ENCODE measurements at regions not wholly inside any gene's neighbourhood (a gene's known extent, or its start where the extent isn't known, plus 50 kb on each side); places are given as distances from the start of the nearest gene placed in this dataset.

GRCh38 chr2:19541884-19542283, 183.5 kb upstream of the OSR1 start:
- TF ChIP-seq EP300 (IDR thresholded peaks at IDR 0.05; ENCODE audit: low read depth in 2 of 2, low read length in 2 of 2) (no peak), EP300 (CRISPR knock-in tag; IDR thresholded peaks at IDR 0.05; ENCODE audit: borderline replicate concordance) (no peak), REPIN1 (CRISPR knock-in tag; IDR thresholded peaks at IDR 0.05; ENCODE audit: borderline replicate concordance, low read depth) (no peak), ZNF256 (CRISPR knock-in tag; conservative IDR thresholded peaks at IDR 0.05) (no peak), ZNF546 (CRISPR knock-in tag; conservative IDR thresholded peaks at IDR 0.05) (no peak), ZNF24 (IDR thresholded peaks at IDR 0.05) (no peak), ATF3 (CRISPR knock-in tag; IDR thresholded peaks at IDR 0.05) (no peak), ESRRA (CRISPR knock-in tag; IDR thresholded peaks at IDR 0.05; ENCODE audit: low read depth) (no peak), NFE2L1 (CRISPR knock-in tag; IDR thresholded peaks at IDR 0.05; ENCODE audit: borderline replicate concordance) (no peak), DNMT3B (CRISPR knock-in tag; conservative IDR thresholded peaks at IDR 0.05) (no peak), E2F1 (CRISPR knock-in tag; IDR thresholded peaks at IDR 0.05) (no peak), ZNF274 (CRISPR knock-in tag; IDR thresholded peaks at IDR 0.05) (no peak)
- TF ChIP-seq, protein P1, sequence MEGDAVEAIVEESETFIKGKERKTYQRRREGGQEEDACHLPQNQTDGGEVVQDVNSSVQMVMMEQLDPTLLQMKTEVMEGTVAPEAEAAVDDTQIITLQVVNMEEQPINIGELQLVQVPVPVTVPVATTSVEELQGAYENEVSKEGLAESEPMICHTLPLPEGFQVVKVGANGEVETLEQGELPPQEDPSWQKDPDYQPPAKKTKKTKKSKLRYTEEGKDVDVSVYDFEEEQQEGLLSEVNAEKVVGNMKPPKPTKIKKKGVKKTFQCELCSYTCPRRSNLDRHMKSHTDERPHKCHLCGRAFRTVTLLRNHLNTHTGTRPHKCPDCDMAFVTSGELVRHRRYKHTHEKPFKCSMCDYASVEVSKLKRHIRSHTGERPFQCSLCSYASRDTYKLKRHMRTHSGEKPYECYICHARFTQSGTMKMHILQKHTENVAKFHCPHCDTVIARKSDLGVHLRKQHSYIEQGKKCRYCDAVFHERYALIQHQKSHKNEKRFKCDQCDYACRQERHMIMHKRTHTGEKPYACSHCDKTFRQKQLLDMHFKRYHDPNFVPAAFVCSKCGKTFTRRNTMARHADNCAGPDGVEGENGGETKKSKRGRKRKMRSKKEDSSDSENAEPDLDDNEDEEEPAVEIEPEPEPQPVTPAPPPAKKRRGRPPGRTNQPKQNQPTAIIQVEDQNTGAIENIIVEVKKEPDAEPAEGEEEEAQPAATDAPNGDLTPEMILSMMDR (CRISPR knock-in tag; IDR thresholded peaks at IDR 0.05) = no peak
- TF ChIP-seq, protein P2, sequence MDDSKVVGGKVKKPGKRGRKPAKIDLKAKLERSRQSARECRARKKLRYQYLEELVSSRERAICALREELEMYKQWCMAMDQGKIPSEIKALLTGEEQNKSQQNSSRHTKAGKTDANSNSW (CRISPR knock-in tag; IDR thresholded peaks at IDR 0.05; ENCODE audit: borderline replicate concordance) = no peak
- TF ChIP-seq, protein P3, sequence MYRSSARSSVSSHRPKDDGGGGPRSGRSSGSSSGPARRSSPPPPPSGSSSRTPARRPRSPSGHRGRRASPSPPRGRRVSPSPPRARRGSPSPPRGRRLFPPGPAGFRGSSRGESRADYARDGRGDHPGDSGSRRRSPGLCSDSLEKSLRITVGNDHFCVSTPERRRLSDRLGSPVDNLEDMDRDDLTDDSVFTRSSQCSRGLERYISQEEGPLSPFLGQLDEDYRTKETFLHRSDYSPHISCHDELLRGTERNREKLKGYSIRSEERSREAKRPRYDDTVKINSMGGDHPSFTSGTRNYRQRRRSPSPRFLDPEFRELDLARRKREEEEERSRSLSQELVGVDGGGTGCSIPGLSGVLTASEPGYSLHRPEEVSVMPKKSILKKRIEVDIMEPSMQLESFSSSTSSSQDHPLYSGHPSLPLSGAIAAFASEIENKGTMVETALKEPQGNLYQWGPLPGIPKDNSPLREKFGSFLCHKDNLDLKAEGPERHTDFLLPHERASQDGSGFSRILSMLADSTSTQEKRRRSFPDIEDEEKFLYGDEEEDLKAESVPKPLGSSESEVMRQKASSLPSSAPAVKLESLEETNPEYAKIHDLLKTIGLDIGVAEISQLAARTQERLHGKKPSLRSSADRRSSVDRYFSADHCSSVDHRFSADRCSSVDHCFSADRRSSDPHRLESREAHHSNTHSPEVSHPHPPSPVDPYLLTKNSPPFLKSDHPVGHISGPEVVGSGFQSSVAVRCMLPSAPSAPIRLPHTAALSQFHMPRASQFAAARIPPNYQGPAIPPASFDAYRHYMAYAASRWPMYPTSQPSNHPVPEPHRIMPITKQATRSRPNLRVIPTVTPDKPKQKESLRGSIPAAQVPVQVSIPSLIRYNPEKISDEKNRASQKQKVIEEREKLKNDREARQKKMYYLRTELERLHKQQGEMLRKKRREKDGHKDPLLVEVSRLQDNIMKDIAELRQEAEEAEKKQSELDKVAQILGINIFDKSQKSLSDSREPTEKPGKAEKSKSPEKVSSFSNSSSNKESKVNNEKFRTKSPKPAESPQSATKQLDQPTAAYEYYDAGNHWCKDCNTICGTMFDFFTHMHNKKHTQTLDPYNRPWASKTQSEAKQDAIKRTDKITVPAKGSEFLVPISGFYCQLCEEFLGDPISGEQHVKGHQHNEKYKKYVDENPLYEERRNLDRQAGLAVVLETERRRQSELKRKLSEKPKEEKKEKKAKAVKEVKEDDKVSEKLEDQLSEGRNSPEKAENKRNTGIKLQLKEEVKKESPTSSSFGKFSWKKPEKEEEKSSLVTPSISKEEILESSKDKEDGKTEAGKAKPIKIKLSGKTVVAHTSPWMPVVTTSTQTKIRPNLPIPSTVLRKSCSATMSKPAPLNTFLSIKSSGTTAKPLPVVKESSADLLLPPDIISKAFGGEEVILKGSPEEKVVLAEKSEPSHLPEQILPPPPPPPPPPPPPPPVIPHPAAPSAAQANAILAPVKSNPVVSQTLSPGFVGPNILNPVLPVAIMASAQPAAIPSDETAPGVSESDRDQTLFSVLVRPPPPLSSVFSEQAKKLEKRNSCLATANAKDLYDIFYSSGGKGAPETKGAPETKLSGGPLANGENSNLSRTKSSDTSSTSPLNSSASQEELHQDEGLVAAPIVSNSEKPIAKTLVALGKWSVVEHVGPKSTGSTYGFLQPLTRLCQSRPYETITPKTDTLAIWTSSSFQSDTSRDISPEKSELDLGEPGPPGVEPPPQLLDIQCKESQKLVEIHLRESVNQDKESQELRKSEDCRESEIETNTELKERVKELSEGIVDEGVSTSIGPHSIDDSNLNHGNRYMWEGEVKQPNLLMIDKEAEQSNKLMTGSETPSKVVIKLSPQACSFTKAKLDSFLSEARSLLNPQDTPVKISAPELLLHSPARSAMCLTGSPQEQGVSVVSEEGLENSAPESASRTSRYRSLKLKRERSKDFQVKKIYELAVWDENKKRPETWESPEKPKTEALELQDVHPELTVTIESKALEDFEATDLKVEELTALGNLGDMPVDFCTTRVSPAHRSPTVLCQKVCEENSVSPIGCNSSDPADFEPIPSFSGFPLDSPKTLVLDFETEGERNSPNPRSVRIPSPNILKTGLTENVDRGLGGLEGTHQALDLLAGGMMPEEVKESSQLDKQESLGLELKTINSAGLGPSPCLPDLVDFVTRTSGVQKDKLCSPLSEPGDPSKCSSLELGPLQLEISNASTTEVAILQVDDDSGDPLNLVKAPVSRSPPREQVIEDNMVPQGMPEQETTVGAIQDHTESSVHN (CRISPR knock-in tag; IDR thresholded peaks at IDR 0.05) = no peak

All from HepG2 (cell line).